Right renal cortex interstitium (tissue), 3 donors: ENCODE measurements at regions not wholly inside any gene's neighbourhood (a gene's known extent, or its start where the extent isn't known, plus 50 kb on each side); places are given as distances from the start of the nearest gene placed in this dataset.
"Not testable (repeated sequence)": the region's sequence is repeated elsewhere in the genome, so short reads cannot be mapped to it uniquely, and the experiment has no call there.

Experiments
- DNase-seq, 3 donors: peaks; one replicate each; pipeline ENCODE4 v3.0.0-alpha.2; 2013; ENCODE audit warnings: low read depth in 3 of 3, low spot score in 2 of 3

GRCh38 chr22:19599004-19599403, 74.8 kb upstream of the CLDN5 start:
- no peak for DNase-seq

DNA sequence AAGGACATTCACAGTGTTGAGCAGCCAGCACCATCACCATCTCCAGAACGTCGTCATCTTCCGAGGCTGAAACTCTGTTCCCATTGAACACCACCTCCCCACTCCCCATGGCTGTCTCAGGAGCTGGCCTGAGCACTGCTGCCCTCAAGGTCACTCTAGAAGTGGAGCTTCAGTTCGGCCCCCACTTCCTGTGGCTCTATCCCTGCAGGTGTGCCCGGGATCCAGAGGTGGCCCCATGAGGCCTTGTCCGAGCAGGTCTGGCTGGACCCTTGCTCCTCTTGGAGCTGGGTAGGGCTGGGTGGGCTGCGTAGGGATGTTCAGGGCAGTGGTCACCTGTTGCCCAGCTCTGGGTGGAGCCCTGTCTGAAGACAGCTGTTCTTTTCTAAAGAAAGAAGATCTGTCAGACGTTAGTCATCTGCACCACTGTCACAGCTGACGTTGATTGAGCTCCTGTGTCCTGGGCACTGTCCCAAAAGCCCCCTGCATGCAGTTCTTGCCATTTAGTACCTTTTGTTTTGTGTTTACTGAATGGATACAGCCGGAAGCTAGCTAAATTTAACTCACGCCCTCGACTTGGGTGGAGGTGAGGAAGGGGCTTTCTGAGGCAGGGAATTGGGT, 75.5 kb upstream of the CLDN5 start:
- no peak for DNase-seq

GRCh38 chr22:19603346-19603745, 79.1 kb upstream of the CLDN5 start:
- DNase-seq, result not testable (repeated sequence)

DNA sequence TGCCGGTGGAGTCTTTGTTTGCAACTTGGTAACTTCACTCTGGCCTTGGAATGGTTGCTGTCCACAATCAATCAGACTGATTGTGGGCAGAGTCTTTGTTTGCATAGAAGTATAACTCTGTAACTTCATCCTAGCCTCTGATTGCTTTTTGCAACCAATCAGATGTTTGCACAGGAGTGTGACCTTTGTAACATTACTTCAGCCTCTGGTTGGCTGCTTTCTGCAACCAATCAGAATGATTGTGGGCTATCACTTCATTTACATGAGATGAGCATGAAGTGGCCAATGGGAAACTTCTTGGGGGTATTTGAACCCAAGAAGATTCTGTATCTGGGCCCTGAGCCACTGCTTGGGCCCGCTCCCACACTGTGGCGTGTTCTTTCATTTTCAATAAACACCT, 79.6 kb upstream of the CLDN5 start:
- no peak for DNase-seq

- no peak for DNase-seq
Observed at GRCh38 chr22:19604711-19605268, 80.6 kb upstream of the CLDN5 start.

- DNase-seq, result no peak
Observed at GRCh38 chr22:19605508-19606331, 81.5 kb upstream of the CLDN5 start.

- no peak for DNase-seq
Observed at GRCh38 chr22:19606332-19607191, 82.4 kb upstream of the CLDN5 start.

- DNase-seq, result no peak
Observed at GRCh38 chr22:19607192-19608002, 83.2 kb upstream of the CLDN5 start.

DNA sequence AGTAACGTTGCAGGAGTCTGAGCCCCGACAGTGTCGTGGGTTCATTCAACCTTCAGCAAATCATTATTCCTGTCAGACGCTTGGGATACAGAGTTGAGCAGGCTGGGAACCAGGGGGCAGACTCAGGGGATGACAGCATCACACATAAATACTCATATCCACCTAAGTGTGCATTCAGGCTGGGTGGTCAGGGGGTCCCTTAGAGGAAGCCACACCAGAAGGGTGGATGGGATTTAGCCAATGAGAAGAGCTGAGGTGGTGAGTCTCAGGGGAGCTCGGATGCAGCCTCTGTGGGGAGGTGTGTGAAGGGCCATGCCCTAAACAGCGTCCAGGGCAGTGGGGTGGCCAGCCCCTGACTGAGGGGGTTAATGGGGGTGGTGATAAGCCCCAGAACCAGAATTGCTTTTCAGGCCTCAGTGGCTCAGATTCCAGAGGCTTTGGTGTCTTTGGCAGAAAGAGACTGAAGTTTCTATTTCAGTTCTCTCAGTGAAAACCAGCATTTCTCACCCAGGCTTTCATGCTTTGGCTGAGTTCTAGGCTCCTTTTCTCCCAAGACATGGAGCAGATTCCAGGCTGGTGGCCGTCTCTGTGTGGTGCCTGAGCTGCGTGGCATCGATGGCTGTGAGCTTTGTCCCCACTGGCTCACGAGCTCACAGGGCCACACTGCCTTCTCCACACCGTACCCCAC, 83.9 kb upstream of the CLDN5 start:
- DNase-seq, result no peak

GRCh38 chr22:19609753-19610152, 85.5 kb upstream of the CLDN5 start:
- not testable (repeated sequence) for DNase-seq

DNA sequence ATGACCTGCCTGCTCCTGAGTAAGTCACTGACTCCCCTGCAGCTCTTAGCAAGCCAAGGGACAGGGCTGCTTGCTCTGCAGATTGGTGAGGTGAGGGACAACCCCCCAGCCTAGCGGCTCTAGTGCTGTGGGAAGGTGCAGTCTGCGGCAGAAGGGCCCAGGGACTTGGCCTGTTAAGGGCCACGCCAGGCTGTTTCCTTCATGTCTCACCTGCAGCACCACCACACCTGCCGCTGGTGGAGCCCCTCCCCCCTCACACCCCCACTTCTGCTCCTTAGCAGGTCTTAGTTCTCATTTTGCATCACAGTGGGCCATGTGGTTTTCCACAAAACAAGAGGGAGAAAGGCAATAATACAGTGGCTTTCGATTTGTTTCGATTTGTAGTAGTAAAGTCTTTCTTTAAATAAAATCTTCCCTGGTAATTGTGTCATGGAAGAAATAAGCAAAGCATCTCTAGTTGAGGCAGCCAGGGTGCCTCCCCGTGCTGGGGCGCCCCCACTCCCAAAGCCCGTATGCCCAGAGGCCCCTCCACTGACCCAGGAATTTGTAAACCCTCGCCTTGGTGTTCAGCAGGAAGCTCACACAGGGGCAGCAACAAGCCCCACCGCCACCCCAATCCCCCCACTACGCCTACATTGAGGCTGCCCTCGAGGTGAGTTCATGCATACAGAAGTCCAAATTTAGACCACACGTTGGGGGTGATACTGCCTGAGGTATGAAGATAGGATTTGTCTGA, 86.5 kb upstream of the CLDN5 start:
- no peak for DNase-seq

GRCh38 chr22:19611590-19611989, 87.4 kb upstream of the CLDN5 start:
- DNase-seq, result no peak

DNA sequence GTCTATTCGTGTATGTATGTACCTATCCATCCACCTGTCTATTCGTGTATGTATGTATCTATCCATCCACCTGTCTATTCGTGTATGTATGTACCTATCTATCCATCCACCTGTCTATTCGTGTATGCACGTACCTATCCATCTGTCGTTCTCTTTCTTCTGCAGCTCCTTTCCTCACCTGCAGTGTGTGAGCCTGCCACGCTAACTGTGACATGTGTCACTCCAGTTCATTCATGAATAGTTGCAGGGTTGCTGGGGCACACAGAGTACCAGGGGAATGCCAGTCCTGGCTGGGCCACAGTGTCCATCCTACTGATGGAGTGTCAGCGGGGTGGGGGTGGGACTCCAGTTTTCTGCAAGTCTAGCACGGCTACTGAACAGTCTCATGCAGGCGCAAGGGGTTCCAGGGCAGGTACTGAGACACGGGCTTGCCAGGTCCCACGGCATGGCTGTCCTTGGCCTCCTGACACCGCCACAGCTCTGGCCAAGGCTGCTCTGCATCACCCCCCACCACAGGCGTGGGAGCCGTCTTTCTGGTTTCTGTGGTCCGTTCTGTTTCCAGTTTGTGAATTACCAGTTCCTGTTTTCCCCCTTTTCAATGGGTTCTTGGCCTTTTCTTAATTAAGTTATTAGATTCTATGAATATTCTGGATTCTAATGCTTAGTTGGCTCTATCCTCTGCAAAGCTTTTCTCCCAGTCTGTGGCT, 88.8 kb upstream of the CLDN5 start:
- no peak for DNase-seq

GRCh38 chr22:19614536-19614863, 90.3 kb upstream of the CLDN5 start:
- DNase-seq, result no peak

GRCh38 chr22:19615001-19615461, 90.8 kb upstream of the CLDN5 start:
- no peak for DNase-seq

DNA sequence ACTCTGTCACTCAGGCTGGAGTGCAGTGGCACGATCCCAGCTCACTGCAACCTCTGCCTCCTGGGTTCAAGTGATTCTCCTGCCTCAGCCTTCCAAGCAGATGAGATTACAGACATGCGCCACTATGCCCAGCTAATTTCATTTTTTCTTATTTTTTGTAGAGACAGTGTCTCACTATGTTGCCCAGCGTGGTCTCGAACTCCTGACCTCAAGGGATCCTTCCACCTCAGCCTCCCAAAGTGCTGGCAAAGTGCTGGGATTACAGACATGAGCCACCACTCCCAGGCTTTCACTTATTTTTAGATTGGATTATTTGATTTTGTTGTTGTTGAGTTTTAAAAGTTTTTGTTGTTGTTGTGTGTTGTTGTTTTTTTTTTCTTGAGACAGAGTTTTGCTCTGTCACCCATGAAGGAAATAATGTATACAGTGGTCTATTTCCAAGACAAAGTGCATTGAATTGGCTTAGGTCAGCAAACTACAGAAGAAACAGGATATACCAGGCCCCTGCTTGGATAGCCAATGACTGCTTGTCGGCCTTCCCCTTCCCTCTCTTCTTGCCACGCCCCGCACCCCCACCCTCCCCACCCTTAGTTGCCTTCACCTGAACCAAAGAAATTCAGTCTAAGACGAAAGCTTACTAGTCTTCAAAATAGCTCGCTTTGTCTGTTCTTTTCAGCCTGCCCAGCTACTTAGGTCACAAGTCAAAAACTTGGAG, 91.8 kb upstream of the CLDN5 start:
- DNase-seq, result no peak

DNA sequence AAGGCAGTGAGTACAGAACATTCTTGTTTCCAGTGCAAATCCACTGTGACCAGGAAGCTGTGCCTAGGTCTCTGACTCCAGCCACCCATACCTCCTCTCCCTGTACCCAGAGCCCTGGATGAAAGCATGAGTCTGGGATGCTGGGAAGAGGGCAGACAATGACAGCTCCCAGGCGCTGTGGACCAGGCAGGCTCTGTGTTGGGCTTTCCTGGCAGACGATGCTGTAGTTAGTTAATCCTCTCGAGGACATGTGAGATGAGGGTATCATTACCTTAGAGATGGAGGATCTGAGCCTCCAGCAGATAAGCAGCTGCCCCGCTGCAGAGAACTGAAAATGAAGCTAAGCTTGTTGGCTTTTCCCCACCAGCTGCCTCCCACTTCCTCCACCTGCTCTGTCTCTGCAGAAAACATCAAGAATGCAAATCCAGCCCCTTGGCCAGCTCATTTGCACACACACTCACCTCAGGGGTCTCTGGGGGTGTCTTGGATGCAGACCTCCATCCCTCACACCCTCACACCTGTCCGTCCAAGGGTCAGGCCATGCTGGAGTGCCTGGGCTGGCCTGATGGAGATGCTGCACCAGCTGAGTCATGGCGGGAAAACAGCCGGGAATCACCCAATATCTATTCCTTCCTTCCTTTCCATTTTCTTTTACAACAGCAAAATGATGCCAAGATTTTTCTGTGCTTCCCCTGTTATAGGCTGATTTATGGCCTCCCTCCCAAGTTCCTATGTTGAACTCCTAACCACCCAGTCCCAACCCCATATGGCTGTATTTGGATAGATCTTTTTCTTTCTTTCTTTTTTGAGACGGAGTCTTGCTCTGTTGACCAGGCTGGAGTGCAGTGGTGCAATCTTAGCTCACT, 94.9 kb upstream of the SEPTIN5 start:
- DNase-seq, result no peak
